SKM-1 (cell line): ENCODE measurements at regions not wholly inside any gene's neighbourhood (a gene's known extent, or its start where the extent isn't known, plus 50 kb on each side); places are given as distances from the start of the nearest gene placed in this dataset.
"Not testable (repeated sequence)": the region's sequence is repeated elsewhere in the genome, so short reads cannot be mapped to it uniquely, and the experiment has no call there.

Experiments
- DNase-seq: peaks from one replicate; lab custom pipeline; 2025; ENCODE audit not compliant: unreplicated experiment; lab: John Stamatoyannopoulos, UW

DNA sequence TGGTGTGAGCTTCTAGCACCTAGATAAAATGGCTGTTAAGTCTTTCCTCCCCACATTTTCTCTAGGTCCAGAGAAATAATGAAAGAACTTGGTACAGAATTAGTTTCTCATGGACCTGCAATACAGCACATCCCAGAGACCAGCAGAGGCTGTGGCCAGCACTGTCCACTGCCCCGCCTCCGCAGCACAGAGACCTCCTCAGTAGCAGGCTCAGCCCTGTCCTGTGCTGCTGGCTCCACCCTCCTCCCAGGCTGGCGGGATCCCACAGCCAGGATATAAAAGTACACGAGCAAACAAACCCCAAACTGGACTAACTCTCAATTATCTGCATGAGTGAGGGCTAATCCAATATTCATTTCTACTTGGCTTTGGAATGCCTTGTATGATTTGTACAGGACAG, 401.5 kb downstream of the RPS6KC1 start:
- DNase-seq, result no peak

DNA sequence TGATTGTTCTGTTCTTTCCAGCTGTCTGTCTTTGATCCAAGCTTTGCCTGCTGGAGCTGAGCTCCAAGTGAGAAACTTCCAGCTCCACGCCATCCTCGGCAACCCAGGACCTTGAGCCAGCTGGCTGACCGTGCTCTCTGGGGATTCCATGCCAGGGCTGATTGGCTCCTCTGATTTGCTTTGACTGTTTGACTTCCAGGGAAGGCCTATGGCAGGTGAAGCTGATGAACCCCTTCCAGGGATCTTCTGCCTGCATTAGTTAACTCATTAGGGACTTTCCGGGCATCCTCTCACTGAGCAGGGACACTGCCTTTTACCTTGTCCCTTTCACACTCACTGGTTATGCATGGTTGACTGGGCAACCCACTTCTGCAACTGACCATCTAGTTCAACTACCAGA, 406.1 kb downstream of the RPS6KC1 start:
- DNase-seq, result no peak

DNA sequence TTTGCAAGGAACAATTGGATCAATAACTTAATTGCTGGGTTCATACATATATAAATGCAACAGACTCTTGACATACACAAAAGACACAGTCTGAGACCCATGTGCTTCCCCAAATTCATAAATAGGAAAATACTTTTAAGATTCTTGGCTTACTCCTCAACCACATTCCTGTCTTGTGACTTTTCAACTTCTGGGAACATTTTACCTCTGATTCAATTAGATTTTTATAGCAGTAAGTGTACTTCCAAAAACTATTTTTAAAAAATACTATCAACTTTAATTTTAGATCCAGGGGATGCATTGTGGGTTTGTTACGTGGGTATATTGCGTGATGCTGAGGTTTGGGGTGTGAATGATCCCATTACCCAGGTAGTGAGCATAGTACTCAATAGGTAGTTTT, 406.7 kb downstream of the RPS6KC1 start:
- DNase-seq, result no peak

DNA sequence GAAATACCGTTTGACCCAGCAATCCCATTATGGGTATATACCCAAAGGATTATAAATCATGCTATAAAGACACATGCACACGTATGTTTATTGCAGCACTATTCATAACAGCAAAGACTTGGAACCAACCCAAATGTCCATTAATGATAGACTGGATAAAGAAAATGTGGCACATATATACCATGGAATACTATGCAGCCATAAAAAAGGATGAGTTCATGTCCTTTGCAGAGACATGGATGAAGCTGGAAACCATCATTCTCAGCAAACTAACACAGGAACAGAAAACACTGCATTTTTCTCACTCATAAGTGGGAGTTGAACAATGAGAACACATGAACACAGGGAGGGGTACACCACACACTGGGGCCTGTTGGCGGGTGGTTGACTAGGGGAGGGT, 411.3 kb downstream of the RPS6KC1 start:
- not testable (repeated sequence) for DNase-seq

DNA sequence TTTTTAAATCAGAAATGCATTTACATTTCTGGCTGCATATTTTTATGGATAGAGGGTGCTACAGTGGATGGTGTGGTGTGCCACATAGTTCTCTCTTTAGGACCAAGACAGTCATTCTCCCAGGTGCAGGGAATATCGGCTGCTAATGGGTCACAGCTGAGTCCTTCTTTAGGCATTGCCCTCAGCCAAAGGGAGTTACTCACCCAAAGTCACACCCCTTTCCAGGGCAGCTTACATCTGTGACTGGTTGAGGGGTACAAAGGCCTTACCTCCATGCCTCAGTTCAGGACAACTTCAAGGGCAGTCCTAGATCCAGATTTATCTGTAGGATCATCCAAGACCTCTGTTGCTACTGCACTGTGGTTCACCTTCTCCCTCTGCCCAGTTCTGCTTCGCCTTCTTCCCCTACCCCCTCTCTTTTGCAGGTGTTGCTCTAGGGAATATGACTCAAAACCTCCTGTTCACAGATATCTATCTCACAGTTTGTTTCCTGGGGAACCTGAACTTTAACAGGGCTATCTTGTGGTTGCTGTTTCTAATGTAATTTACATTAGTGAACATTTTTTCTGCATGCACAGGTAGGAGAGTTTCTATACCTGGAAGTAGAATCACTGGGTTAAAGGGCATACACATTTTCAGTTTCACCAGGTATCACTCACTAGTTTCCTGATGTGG, 413.9 kb downstream of the RPS6KC1 start:
- no peak for DNase-seq

DNA sequence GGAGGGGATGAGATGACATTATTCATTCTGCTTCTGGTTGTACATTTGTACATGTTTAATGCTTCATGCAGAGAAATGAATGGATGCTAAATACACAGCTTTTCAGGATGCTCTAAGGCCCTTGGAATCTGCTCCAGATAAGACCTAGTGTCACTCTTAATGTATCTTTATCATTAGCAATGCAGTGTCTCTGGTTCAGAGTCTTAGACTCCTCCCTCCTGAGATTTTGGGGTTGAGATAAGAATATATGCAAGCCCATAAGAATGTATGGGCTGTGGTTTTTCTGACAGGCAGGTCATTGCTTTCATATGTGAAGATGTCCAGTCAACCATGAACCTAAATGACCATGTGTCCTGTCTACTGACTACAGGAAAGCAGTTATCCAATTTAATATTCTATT, 415.5 kb downstream of the RPS6KC1 start:
- no peak for DNase-seq

DNA sequence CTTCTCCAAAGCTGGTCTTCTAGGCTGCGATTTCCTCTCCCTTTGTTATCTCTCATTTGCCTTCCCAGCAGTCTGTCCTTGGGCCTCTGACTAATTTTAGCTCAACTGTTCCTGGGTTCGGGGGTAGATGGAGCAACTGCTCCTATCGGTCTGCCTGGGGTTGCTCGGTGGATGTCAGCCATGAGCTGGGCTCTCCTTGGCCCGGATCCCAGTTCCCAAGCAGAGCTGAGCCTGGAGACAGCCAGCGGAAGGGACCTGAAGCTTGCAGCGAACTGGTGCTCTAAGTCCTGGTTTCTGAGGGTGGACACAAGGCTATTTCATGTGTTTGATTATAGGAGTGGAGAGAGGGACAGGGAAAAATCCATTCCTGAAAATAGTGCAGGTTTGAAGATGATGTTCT, 423.0 kb downstream of the RPS6KC1 start:
- no peak for DNase-seq

DNA sequence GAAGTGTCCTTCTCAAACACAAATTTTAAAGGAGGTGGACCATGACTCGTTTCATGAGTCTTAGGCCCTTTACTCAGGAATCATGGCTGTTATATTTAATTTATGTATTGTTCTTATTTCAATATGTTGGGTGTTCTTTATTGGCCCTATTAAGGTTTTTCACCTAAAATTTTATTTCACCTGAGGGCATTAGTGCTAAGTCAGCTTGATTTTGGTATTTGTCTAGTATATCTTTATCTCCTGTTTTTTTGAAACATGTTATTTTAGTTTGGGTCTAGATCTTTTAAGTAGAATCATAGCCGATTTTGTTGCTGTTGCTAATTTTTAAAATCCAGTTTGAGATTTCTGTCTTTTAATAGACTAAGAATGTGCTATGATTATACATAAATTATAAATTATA, 430.4 kb downstream of the RPS6KC1 start:
- no peak for DNase-seq

DNA sequence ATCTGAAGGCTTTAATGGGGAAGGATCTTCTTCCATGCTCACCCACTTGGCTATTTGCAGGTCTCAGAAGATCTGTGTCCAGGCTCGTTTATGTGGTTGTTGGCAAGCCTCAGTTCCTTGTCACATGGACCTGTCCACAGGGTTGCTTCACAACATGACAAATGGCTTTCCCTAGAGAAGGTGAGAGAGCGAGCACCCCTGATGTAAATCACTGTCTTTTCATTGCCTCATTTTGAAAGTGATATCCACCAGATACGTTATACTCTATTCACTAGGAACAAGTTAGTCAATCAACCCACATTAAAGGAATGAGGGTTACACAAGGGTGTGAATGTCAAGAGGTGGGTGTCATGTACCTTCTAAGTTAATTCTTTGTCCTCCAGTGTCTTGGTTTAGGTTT, 433.3 kb downstream of the RPS6KC1 start:
- DNase-seq, result no peak

DNA sequence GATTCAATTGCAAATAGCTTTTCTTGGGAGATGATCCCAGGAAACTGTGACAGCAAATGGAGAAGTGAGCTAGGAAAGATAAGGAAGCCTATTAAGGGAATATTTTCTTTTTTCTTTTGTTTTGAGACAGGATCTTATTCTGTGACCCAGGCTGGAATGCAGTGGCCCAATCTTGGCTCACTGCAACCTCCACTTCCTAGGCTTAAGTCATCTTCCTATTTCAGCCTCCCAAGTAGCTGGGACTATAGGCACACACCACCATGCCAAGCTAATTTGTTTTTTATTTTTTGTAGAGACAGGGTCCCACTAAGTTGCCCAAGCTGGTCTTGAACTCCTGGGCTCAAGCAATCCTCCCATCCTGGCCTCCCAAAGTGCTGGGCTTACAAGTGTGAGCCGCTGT, 433.7 kb downstream of the RPS6KC1 start:
- DNase-seq, result no peak

DNA sequence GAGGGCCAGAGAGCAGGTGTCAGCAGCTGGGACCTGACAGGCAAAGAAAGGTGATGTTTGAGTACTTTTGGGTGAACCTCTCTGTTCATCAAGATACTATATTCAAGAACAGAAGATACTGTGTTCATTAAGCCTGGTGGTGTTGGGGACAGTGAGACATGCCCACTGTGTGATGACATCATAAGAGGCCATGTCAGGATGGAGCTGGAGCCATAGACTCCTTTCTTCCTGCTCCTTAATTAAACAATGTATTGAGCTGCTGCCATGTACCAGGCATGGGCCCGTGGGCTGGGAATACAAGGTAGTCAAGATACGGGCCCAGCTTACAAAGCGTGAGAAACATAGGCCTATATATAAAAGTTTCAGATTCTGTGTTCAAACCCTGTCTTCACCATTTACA, 435.4 kb downstream of the RPS6KC1 start:
- DNase-seq, result no peak

DNA sequence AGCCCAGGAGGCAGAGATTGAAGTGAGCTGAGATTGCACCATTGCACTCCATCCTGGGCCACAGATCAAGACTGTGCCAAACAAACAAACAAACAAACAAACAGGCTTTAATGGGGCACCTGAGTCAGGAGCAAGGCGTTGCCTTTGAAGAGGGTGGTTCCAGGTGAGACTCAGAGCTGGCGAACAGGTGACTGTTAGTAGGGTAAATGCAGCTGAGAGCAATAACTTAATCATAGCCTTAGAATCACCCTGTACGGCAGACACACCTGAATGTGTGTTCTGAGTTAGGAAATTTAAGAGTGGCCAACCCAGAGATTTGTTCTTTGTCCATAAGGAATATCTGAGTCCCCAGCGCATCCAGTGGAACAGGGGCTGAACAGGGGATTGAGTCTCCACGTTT, 440.4 kb downstream of the RPS6KC1 start:
- DNase-seq, result no peak

DNA sequence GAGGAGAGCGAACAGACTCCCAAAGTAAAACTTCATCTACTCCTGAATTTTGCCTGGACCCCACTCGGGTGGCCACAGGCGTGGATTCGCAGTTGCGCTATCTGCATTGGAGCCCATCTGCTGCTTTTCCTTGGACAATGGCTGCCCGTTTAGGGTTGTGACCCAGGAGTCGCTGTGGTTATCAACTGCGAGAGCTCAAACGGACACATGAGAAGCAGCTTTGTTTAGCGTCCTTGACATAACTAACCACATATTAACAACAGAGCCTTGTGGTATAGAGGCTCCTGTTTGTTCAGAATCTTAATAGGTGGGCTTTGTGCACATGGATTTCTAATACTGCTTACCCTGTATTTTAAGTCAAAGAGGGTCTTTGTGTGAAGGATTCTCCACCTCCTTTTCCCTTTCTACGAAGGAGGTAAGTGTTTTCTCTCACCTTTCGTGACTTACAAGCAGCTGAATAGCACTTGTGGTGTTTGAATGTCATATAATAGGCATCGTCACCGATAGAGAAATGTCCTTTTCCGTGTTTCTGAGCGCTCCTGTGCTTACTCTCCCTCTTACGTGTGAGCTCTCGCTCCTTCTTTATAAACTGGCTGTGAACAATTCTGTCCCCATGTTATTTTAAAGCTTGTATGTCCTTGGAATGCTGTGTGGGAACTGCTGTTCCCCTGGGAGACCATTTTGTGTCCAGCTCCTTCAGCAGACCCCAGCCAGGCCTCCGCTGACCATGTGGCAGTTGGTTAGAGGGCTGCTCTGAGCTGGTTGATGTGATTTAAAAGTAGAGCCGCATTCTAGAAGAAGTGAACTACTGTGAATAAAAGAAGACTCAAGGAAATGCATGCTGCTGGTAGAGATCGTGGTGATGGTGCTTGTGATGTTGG, 441.4 kb downstream of the RPS6KC1 start:
- no peak for DNase-seq

DNA sequence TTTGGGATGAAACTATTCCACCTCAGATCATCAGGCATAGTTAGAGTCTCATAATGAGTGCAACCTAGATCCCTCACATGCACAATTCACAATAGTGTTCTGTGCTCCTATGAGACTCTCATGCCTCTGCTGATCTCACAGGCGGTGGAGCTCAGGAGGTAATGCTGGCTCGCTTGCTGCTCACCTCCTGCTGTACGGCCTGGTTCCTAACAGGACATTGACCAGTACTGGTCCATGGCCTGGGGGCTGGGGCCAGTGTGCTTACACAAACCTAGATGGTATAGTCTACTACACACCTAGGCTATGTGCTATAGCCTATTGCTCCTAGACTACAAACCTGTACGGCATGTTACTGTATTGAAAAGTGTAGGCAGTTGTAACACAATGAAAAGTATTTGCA, 448.4 kb downstream of the RPS6KC1 start:
- no peak for DNase-seq

DNA sequence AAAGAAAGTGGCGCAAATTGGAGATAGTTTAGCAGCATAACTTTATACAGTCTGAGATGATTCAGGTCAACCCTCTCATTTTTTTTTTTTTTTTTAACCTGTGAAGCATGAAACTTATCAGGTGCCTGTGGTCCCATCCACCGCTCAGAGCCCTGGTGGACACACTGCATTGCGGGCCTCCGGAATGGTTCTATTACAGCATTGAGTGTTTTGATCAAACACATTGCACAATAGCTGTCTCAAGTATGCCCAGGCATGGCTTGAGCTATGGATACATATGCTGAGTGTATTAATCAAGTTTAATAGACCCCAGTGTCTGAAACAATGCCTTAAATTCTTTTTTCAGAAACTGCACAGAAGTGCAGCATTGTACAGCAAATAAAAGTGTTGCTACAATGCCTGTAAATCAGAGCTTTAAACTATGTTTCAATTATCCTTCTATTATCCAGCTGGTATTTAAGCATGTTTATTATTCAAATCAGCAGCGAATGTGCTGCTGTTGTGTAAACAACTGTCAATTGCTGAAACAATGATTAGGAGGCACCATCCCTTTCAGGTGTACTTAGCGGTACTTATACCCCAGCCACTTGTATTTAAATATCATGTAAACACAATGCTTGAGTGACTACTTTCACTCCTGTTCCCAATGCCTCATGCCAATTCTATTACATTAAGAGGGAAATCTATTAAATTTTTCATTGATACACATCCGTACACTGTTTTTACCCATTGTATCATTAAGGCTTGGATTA, 456.6 kb downstream of the RPS6KC1 start:
- DNase-seq, result no peak

DNA sequence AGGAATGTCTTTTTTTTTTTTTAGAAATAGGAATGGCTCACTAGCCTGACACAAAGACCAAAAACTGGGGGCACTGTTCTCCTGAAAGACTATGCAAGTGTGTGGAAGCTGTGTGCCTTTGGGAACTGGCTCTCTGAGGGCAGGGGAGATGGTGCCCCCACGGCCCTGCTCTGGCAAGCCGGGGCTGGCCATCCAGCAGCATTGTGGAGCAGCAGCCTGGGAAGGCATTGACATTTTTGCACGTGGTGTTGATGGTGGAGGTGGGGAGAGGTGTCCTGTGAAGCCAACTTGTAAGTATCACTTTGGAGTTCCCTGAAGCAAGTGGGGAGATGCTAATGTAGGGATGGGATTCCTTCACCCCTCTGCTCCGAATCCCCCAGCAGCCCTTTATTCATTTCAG, 460.1 kb downstream of the RPS6KC1 start:
- no peak for DNase-seq

DNA sequence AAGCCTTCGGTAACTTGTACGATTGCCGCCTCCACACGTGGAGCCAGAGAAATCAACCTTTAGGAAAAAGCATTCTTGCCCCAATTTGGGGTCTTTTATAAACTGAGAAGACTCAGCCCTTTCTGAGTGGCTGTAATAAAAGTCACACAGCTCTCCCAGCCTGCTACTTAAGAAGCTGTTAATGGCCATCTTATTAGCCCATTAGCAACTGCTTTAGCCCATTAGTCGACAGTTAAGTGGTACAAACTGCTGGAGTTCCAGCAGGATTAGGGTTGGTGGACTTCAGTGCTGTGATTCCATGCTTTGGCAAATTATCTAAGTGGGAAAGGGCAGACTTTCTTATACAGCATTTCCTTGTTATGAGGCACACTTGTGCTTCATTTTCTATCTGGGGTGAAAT, 461.3 kb downstream of the RPS6KC1 start:
- DNase-seq, result no peak

DNA sequence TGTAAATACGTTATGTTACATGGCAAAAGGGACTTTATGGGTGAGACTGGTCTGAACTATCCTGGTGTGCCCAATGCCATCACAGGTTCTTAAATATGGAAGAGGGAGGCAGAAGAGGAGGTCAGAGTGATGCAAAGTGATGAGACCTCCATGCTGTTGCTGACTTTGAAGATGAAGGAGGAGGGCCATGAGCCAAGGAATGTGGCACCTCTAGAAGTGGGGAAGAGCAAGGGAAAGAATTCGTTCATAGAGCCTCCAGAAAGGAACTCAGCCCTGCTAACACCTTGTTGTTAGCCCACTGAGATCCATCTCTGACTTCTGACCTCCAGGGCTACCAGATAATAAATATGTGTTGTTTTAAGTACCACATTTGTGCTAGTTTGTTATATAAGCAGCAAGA, 462.0 kb downstream of the RPS6KC1 start:
- DNase-seq, result no peak

DNA sequence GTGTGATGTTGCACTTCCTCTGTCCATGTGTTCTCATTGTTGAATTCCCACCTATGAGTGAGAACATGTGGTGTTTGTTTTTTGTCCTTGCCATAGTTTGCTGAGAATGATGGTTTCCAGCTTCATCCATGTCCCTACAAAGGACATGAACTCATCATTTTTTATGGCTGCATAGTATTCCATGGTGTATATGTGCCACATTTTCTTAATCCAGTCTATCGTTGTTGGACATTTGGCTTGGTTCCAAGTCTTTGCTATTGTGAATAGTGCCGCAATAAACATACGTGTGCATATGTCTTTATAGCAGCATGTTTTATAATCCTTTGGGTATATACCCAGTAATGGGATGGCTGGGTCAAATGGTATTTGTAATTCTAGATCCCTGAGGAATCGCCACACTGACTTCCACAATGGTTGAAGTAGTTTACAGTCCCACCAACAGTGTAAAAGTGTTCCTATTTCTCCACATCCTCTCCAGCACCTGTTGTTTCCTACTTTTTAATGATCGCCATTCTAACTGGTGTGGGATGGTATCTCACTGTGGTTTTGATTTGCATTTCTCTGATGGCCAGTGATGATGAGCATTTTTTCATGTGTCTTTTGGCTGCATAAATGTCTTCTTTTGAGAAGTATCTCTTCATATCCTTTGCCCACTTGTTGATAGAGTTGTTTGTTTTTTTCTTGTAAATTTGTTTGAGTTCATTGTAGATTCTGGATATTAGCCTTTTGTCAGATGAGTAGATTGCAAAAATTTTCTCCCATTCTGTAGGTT, 463.6 kb downstream of the RPS6KC1 start:
- DNase-seq, result not testable (repeated sequence)

DNA sequence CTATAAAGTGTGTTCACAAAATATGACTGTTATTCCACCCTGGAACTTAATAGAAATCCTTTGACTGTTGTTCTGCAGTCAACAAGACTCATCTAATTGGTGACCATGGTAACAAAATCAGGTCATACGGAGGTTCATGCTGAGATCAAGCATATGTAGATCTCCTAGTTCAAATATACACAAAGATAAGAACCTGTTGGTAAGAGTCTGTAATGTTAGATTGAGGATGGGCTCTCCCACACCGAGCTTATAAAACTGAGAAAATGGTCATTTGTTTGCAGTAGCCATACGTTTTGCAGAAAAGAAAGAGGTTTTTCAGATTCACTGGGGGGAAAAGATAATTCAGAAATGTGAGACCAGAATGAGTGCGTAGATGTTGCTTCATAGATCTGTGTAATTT, 468.1 kb downstream of the RPS6KC1 start:
- DNase-seq, result no peak

DNA sequence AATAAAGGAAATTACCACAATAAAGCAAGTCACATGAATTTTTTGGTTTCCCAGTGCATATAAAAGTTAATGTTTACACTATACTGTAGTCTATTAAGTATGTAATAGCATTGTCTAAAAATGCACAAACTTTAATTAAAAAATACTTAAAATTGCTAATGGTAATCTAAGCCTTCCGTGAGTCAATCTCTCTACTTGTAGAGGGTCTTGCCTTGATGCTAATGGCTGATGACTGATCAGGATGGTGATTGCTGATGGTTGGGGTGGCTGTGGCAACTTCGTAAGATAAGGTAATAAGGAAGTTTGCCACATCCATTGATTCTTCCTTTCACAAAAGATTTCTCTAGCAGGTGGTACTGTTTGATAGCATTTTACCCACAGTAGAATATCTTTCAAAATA, 466.6 kb upstream of the PROX1 start:
- DNase-seq, result no peak
